HG03039 (cell line): ENCODE measurements at regions not wholly inside any gene's neighbourhood (a gene's known extent, or its start where the extent isn't known, plus 50 kb on each side); places are given as distances from the start of the nearest gene placed in this dataset.

Experiments used
- ATAC-seq: cut with Tn5 transposase; IDR thresholded peaks from one replicate; pipeline ENCODE4 v1.9.1; 2021; ENCODE audit warnings: mild to moderate bottlenecking, moderate library complexity; ENCODE audit not compliant: unreplicated experiment

- no peak for ATAC-seq
These were observed 296.5 kb upstream of the DMAC1 start for GRCh38 chr9:8096091-8096490.

GRCh38 chr9:8095672-8096086 lies 296.1 kb upstream of the DMAC1 start:
- no peak for ATAC-seq

- no peak for ATAC-seq
These were observed 288.9 kb upstream of the DMAC1 start for GRCh38 chr9:8088477-8088876.

GRCh38 chr9:8085986-8086385 lies 286.4 kb upstream of the DMAC1 start:
- no peak for ATAC-seq

- ATAC-seq = no peak
These were observed 279.1 kb upstream of the DMAC1 start for GRCh38 chr9:8078641-8079140.

- ATAC-seq = no peak
These were observed 275.2 kb upstream of the DMAC1 start for GRCh38 chr9:8074713-8075286.

GRCh38 chr9:8071445-8071798 lies 271.8 kb upstream of the DMAC1 start:
- ATAC-seq = no peak

- no peak for ATAC-seq
These were observed 271.3 kb upstream of the DMAC1 start for GRCh38 chr9:8070779-8071444.

GRCh38 chr9:8062459-8062858 lies 262.9 kb upstream of the DMAC1 start:
- ATAC-seq = no peak

GRCh38 chr9:8053501-8053900 lies 253.9 kb upstream of the DMAC1 start:
- ATAC-seq = no peak

GRCh38 chr9:8052991-8053390 lies 253.4 kb upstream of the DMAC1 start:
- ATAC-seq = no peak

GRCh38 chr9:8037745-8038144 lies 238.2 kb upstream of the DMAC1 start:
- ATAC-seq = no peak

- no peak for ATAC-seq
These were observed 237.4 kb upstream of the DMAC1 start for GRCh38 chr9:8036914-8037524.

- no peak for ATAC-seq
These were observed 234.2 kb upstream of the DMAC1 start for GRCh38 chr9:8033794-8034193.

- no peak for ATAC-seq
These were observed 230.5 kb upstream of the DMAC1 start for GRCh38 chr9:8030095-8030494.

GRCh38 chr9:8027351-8027750 lies 227.8 kb upstream of the DMAC1 start:
- ATAC-seq = no peak

- no peak for ATAC-seq
These were observed 226.0 kb upstream of the DMAC1 start for GRCh38 chr9:8025551-8025950.

GRCh38 chr9:8020186-8020585 lies 220.6 kb upstream of the DMAC1 start:
- ATAC-seq = no peak

- no peak for ATAC-seq
These were observed 220.1 kb upstream of the DMAC1 start for GRCh38 chr9:8019636-8020035.

GRCh38 chr9:8014997-8015682 lies 215.6 kb upstream of the DMAC1 start:
- ATAC-seq = no peak

GRCh38 chr9:8012986-8013385 lies 213.4 kb upstream of the DMAC1 start:
- no peak for ATAC-seq

- ATAC-seq = no peak
These were observed 212.4 kb upstream of the DMAC1 start for GRCh38 chr9:8011974-8012373.
